ENCODE measurements at regions not wholly inside any gene's neighbourhood (a gene's known extent, or its start where the extent isn't known, plus 50 kb on each side); places are given as distances from the start of the nearest gene placed in this dataset.

DNA sequence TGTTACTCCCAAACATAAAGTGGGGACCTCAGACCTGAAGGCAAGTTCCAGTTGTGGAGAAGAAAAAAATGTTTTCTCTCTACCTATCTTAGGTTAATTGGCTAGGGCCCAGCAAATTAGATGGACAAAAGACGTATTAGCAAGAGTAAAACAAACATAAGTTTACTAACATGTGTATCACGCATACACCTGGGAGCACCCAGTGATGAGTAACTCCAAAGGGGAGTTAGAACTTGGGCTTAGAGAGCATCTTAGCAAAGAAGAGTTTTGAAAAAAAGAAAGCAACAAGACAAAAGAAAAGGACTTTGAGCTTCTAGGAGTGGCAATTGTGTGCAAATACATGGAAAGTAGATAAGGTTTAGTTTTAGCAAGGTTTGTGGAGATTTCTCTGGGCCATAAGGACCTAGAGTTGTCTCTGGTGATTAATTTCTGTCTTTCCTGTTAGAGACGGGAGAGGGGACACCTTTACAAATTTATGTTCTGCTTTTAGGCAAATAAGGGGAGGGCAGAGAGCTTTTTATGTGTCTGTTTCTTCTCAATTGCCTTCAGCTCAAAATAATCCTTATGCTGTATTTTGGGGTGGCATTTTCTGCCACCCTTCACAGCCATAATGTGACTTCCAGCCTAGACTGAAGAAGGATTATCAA is 76.7 kb upstream of the PTGFRN start:
- peak overlapping the region; percentile 43 for H3K27ac ChIP-seq (ENCODE audit: low read length)
- WGBS (ENCODE audit: insufficient coverage, low lambda C conversion rate): 36% methylated on average over 2 of the region's 3 CpGs
- DNase-seq: peak; percentile 42 to 69

GRCh38 chr1:116833718-116834117 is 76.0 kb upstream of the PTGFRN start:
- no peak for DNase-seq
- Histone ChIP-seq H3K36me3 (ENCODE audit: control insufficient read depth, insufficient read depth, low read length) (no peaks in the 10 kb centered on the region), H3K9me3 (ENCODE audit: control insufficient read depth, low read depth, low read length) (peaks cover under 1% of the 10 kb centered on the region), H3K4me3 (ENCODE audit: low read length) (no peak overlapping the region), H3K27me3 (ENCODE audit: control insufficient read depth, insufficient read depth, low read length) (no peaks in the 10 kb centered on the region), H3K4me1 (ENCODE audit: control insufficient read depth, insufficient read depth, low read length) (peaks cover 15% of the 10 kb centered on the region), H3K27ac (ENCODE audit: low read length) (peak overlapping the region; percentile 6)
- WGBS (ENCODE audit: insufficient coverage, low lambda C conversion rate): no CpG with 5 or more reads among the region's 1 CpG

More for the DNA sequence above, 76.7 kb upstream of the PTGFRN start:
- H3K4me3 ChIP-seq (ENCODE audit: low read length): no peak overlapping the region
- peaks cover 15% of the 10 kb centered on the region for H3K4me1 ChIP-seq (ENCODE audit: control insufficient read depth, insufficient read depth, low read length)
- no peaks in the 10 kb centered on the region for H3K27me3 ChIP-seq (ENCODE audit: control insufficient read depth, insufficient read depth, low read length)
- H3K36me3 ChIP-seq (ENCODE audit: control insufficient read depth, insufficient read depth, low read length): no peaks in the 10 kb centered on the region
- H3K9me3 ChIP-seq (ENCODE audit: control insufficient read depth, low read depth, low read length): peaks cover 7% of the 10 kb centered on the region

DNA sequence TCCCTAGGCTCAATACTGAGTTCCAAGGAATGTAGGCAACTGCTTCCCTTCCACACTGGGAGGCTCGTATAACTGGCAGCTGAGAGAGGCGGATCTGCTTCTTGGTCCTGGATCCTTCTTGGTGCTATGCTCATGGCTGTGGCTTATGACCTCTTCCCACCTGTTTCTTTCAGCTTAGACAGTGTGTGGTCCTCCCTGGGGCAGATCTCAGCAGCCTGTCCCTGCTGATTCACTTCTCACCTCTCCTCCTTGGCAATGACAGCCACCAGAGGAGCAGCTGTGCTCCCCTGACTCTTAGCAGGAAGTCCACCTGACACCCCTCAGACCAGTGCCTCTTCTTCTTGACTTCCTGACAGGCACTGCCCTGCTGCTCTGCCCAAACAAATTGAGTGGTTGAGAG is 75.1 kb upstream of the PTGFRN start:
- H3K36me3 ChIP-seq (ENCODE audit: control insufficient read depth, insufficient read depth, low read length): no peaks in the 10 kb centered on the region
- peaks cover 15% of the 10 kb centered on the region for H3K4me1 ChIP-seq (ENCODE audit: control insufficient read depth, insufficient read depth, low read length)
- no CpG with 5 or more reads among the region's 2 CpGs for WGBS (ENCODE audit: insufficient coverage, low lambda C conversion rate)
- H3K27ac ChIP-seq (ENCODE audit: low read length): no peak overlapping the region
- no peaks in the 10 kb centered on the region for H3K9me3 ChIP-seq (ENCODE audit: control insufficient read depth, low read depth, low read length)
- no peak overlapping the region for H3K4me3 ChIP-seq (ENCODE audit: low read length)
- no peak for DNase-seq
- no peaks in the 10 kb centered on the region for H3K27me3 ChIP-seq (ENCODE audit: control insufficient read depth, insufficient read depth, low read length)

- Histone ChIP-seq H3K27me3 (ENCODE audit: control insufficient read depth, insufficient read depth, low read length) (no peaks in the 10 kb centered on the region), H3K27ac (ENCODE audit: low read length) (no peak overlapping the region), H3K36me3 (ENCODE audit: control insufficient read depth, insufficient read depth, low read length) (no peaks in the 10 kb centered on the region), H3K4me1 (ENCODE audit: control insufficient read depth, insufficient read depth, low read length) (peaks cover 15% of the 10 kb centered on the region), H3K9me3 (ENCODE audit: control insufficient read depth, low read depth, low read length) (no peaks in the 10 kb centered on the region), H3K4me3 (ENCODE audit: low read length) (no peak overlapping the region)
- DNase-seq: no peak
- WGBS (ENCODE audit: insufficient coverage, low lambda C conversion rate): no CpG with 5 or more reads among the region's 4 CpGs
These were observed 74.6 kb upstream of the PTGFRN start for GRCh38 chr1:116835161-116835560.

DNA sequence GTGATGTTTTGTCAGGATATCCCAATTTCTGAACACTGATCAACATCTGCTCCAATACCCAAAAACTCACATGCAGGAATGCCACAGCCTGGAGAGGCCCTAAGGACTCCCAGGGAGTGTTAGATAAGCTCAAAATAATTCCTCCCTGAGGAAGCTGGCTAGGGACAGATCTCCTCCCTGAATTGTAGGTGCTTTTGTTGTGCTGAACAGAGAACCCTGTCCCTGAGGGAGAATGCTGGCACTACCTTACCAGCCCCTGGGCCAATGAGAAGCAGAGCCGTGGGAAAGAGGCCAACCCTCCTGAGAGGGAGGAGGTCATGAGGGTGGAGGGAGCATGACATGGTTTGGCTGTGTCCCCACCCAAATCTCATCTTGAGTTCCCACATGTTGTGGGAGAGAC is 73.6 kb upstream of the PTGFRN start:
- DNase-seq: no peak
- Histone ChIP-seq H3K4me1 (ENCODE audit: control insufficient read depth, insufficient read depth, low read length) (peaks cover 15% of the 10 kb centered on the region), H3K36me3 (ENCODE audit: control insufficient read depth, insufficient read depth, low read length) (no peaks in the 10 kb centered on the region), H3K27me3 (ENCODE audit: control insufficient read depth, insufficient read depth, low read length) (no peaks in the 10 kb centered on the region), H3K9me3 (ENCODE audit: control insufficient read depth, low read depth, low read length) (no peaks in the 10 kb centered on the region), H3K27ac (ENCODE audit: low read length) (no peak overlapping the region), H3K4me3 (ENCODE audit: low read length) (no peak overlapping the region)
- no CpG with 5 or more reads among the region's 1 CpG for WGBS (ENCODE audit: insufficient coverage, low lambda C conversion rate)

GRCh38 chr1:116841569-116842344 is 68.0 kb upstream of the PTGFRN start:
- Histone ChIP-seq H3K4me3 (ENCODE audit: low read length) (no peak overlapping the region), H3K4me1 (ENCODE audit: control insufficient read depth, insufficient read depth, low read length) (no peaks in the 10 kb centered on the region), H3K27ac (ENCODE audit: low read length) (peak overlapping the region; percentile 41), H3K9me3 (ENCODE audit: control insufficient read depth, low read depth, low read length) (no peaks in the 10 kb centered on the region), H3K36me3 (ENCODE audit: control insufficient read depth, insufficient read depth, low read length) (no peaks in the 10 kb centered on the region), H3K27me3 (ENCODE audit: control insufficient read depth, insufficient read depth, low read length) (no peaks in the 10 kb centered on the region)
- WGBS (ENCODE audit: insufficient coverage, low lambda C conversion rate): no CpG with 5 or more reads among the region's 2 CpGs
- peak; percentile 49 to 85 for DNase-seq

DNA sequence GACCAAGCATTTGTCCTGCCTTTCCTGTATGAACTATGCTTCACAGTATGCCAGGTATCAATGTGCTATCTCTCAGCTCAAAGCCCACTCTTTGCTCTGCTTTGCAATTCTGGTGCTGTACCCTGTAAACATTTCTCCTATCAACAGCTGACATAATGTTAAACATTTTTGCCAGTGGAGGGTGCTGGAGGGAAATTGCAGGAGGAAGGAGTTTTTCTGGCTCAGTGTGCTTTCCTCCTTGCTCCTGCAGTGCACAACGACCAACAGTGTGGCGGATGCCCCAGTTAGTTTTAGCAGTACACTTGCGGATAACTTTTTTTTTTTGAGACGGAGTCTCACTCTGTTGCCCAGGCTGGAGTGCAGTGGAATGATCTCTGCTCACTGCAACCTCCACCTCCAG is 67.1 kb upstream of the PTGFRN start:
- H3K9me3 ChIP-seq (ENCODE audit: control insufficient read depth, low read depth, low read length): no peaks in the 10 kb centered on the region
- no peaks in the 10 kb centered on the region for H3K27me3 ChIP-seq (ENCODE audit: control insufficient read depth, insufficient read depth, low read length)
- H3K4me1 ChIP-seq (ENCODE audit: control insufficient read depth, insufficient read depth, low read length): no peaks in the 10 kb centered on the region
- H3K27ac ChIP-seq (ENCODE audit: low read length): no peak overlapping the region
- H3K36me3 ChIP-seq (ENCODE audit: control insufficient read depth, insufficient read depth, low read length): no peaks in the 10 kb centered on the region
- DNase-seq: peak in 1 of 2 donors; percentile 57
- WGBS (ENCODE audit: insufficient coverage, low lambda C conversion rate): no CpG with 5 or more reads among the region's 4 CpGs
- H3K4me3 ChIP-seq (ENCODE audit: low read length): no peak overlapping the region

- H3K36me3 ChIP-seq (ENCODE audit: control insufficient read depth, insufficient read depth, low read length): no peaks in the 10 kb centered on the region
- no CpG with 5 or more reads among the region's 1 CpG for WGBS (ENCODE audit: insufficient coverage, low lambda C conversion rate)
- no peak overlapping the region for H3K4me3 ChIP-seq (ENCODE audit: low read length)
- H3K9me3 ChIP-seq (ENCODE audit: control insufficient read depth, low read depth, low read length): no peaks in the 10 kb centered on the region
- no peak for DNase-seq
- H3K27ac ChIP-seq (ENCODE audit: low read length): no peak overlapping the region
- H3K4me1 ChIP-seq (ENCODE audit: control insufficient read depth, insufficient read depth, low read length): no peaks in the 10 kb centered on the region
- no peaks in the 10 kb centered on the region for H3K27me3 ChIP-seq (ENCODE audit: control insufficient read depth, insufficient read depth, low read length)
These were observed 64.9 kb upstream of the PTGFRN start for GRCh38 chr1:116844775-116845174.

- Histone ChIP-seq H3K9me3 (ENCODE audit: control insufficient read depth, low read depth, low read length) (no peaks in the 10 kb centered on the region), H3K36me3 (ENCODE audit: control insufficient read depth, insufficient read depth, low read length) (no peaks in the 10 kb centered on the region), H3K4me3 (ENCODE audit: low read length) (no peak overlapping the region), H3K27ac (ENCODE audit: low read length) (no peak overlapping the region), H3K4me1 (ENCODE audit: control insufficient read depth, insufficient read depth, low read length) (no peaks in the 10 kb centered on the region), H3K27me3 (ENCODE audit: control insufficient read depth, insufficient read depth, low read length) (no peaks in the 10 kb centered on the region)
- WGBS (ENCODE audit: insufficient coverage, low lambda C conversion rate): 50% methylated on average over 1 of the region's 2 CpGs
- DNase-seq: no peak
These were observed 62.5 kb upstream of the PTGFRN start for GRCh38 chr1:116847190-116847589.

DNA sequence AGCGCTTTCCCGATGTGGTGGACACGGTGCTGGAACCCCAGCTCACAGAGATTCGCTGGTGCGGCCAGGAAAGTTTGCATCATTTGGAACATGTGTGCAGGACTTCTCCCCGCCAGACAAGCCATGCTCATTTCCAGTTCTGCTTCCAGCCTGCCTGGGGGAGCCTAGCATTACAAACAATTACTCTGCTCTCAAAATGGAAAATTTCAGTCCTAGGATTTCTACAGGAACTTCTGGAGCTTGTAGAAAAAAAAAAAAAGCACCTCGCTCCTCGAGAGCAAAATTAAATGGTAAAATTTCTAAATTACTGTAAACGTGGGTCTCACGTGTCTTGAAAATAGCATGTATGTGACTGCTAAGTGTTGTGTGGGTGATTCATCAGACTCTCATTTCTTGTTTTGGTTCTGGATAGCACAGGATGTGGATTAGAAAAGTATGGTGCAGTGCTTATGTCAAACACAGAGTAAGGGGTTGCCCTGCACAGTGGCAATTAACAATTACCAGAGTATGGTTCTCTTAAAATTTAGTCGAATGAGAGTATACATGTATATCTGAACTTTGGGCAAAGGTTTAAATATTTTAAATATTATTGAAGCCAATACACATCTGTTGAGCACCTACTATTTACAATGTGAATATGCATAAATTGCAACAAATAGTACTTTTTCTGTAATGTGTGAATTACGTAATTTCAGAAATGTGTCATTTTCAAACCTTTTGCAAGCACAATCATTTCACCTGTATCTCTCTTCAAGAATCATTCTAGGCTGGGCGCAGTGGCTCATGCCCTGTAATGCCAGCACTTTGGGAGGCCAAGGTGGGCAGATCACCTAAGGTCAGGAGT is 61.8 kb upstream of the PTGFRN start:
- no peak overlapping the region for H3K27ac ChIP-seq (ENCODE audit: low read length)
- H3K36me3 ChIP-seq (ENCODE audit: control insufficient read depth, insufficient read depth, low read length): no peaks in the 10 kb centered on the region
- no peaks in the 10 kb centered on the region for H3K27me3 ChIP-seq (ENCODE audit: control insufficient read depth, insufficient read depth, low read length)
- peaks cover 2% of the 10 kb centered on the region for H3K4me1 ChIP-seq (ENCODE audit: control insufficient read depth, insufficient read depth, low read length)
- WGBS (ENCODE audit: insufficient coverage, low lambda C conversion rate): 93% methylated on average over 3 of the region's 13 CpGs
- no peak for DNase-seq
- no peaks in the 10 kb centered on the region for H3K9me3 ChIP-seq (ENCODE audit: control insufficient read depth, low read depth, low read length)
- no peak overlapping the region for H3K4me3 ChIP-seq (ENCODE audit: low read length)

Data from large intestine (tissue), 3 donors.